GM21786 (cell line): ENCODE measurements at regions not wholly inside any gene's neighbourhood (a gene's known extent, or its start where the extent isn't known, plus 50 kb on each side); places are given as distances from the start of the nearest gene placed in this dataset.

Experiments
- ATAC-seq: cut with Tn5 transposase; IDR thresholded peaks from one replicate; pipeline ENCODE4 v1.9.1; 2021; ENCODE audit not compliant: unreplicated experiment

GRCh38 chr5:168217497-168217896, 73.9 kb upstream of the WWC1 start:
- ATAC-seq, result no peak

GRCh38 chr5:168218746-168219145, 72.7 kb upstream of the WWC1 start:
- ATAC-seq, result no peak

GRCh38 chr5:168219515-168220410, 71.7 kb upstream of the WWC1 start:
- peak; percentile 91 for ATAC-seq

GRCh38 chr5:168224085-168224484, 67.4 kb upstream of the WWC1 start:
- no peak for ATAC-seq

GRCh38 chr5:168226012-168226411, 65.4 kb upstream of the WWC1 start:
- no peak for ATAC-seq

GRCh38 chr5:168227001-168227400, 64.4 kb upstream of the WWC1 start:
- ATAC-seq, result no peak

- ATAC-seq, result peak; percentile 100
Measured at GRCh38 chr5:168227973-168228615, 63.4 kb upstream of the WWC1 start.

- ATAC-seq, result no peak
Measured at GRCh38 chr5:168228668-168229067, 62.8 kb upstream of the WWC1 start.

GRCh38 chr5:168234133-168234532, 57.3 kb upstream of the WWC1 start:
- no peak for ATAC-seq

GRCh38 chr5:168238463-168238862, 53.0 kb upstream of the WWC1 start:
- ATAC-seq, result no peak

- no peak for ATAC-seq
Measured at GRCh38 chr5:168239325-168239724, 52.1 kb upstream of the WWC1 start.
